Pancreas (tissue), 10 donors: ENCODE measurements at regions not wholly inside any gene's neighbourhood (a gene's known extent, or its start where the extent isn't known, plus 50 kb on each side); places are given as distances from the start of the nearest gene placed in this dataset.

ENCODE experiments used
- ATAC-seq, 4 donors: fragments of 200-7000 bp; cut with Tn5 transposase; one replicate each; pipeline versions ENCODE4 v1.8.0 to v1.9.1; 2020; ENCODE audit warnings: mild to moderate bottlenecking in 4 of 4, moderate library complexity in 4 of 4
- DNase-seq, 6 donors: peaks; one replicate each; pipeline ENCODE4 v3.0.0-alpha.2; 2020
- FAIRE-seq: peaks from 2 replicates; lab custom pipeline; 2012; peaks lifted over from hg19 to GRCh38; lab: Jason Lieb, UNC
- H3K27ac ChIP-seq, 4 donors: fragments of 200-600 bp; sonication (generic); 1 replicate in 3 of 4; 2 replicates in 1 of 4; pipeline versions ENCODE4 v1.5.0 to v1.8.0; 2020
- H3K27me3 ChIP-seq, 4 donors: fragments of 200-600 bp; one replicate each; pipeline ENCODE4 v1.8.0; 2021
- H3K36me3 ChIP-seq, 3 donors: fragments of 200-600 bp; sonication (generic) in 1 of 3; one replicate each; pipeline versions ENCODE4 v1.5.0 to v1.8.0; 2020 to 2021
- H3K4me1 ChIP-seq, 3 donors: fragments of 200-600 bp; one replicate each; pipeline ENCODE4 v1.8.0; 2021
- H3K4me3 ChIP-seq, 4 donors: fragments of 200-600 bp; sonication (generic) in 2 of 4; one replicate each; pipeline versions ENCODE4 v1.5.0 to v1.8.0; 2020 to 2021
- H3K9me3 ChIP-seq, 4 donors: fragments of 200-600 bp; one replicate each; pipeline ENCODE4 v1.8.0; 2021
- WGBS, 2 donors: extraction: QIAGEN DNeasy Blood & Tissue Kit; methylation state at CpG; one replicate each; pipeline ENCODE4 v1.1.7; 2013; 5-methylcytosine and 5-hydroxymethylcytosine counted together
- intact Hi-C, 3 donors: fragments of 100-400 bp; cut with DNase I; formaldehyde crosslinking; loops; one replicate each; pipeline versions ENCODE4 v1.11.1 to v1.14.2; 2022
- TF ChIP-seq, protein P1 (sequence below), 4 donors: fragments of 200-600 bp; sonication (generic) in 3 of 4; IDR thresholded peaks; one replicate each; pipeline versions ENCODE4 v1.5.0 to v1.8.0; 2021; ENCODE audit warnings: antibody characterized with exemption in 4 of 4
- donor health status: healthy with polysubstance abuse.
- donor health status: DM: no; HTN: no; CAD: no; lungs with moderate emphysema.
- donor health status: DM: no; HTN: no; CAD: no.
- donor health status: control.
- donor health status: control.
- donor health status: Bipolar disorder and iron deficiency.
- donor health status: DM: yes; HTN: yes; CAD: no.
- donor health status: DM: no; HTN: no; CAD: no.
- donor health status: DM: no; HTN: no; CAD: no.
- donor health status: DM: yes; HTN: yes; CAD: no.

DNA sequence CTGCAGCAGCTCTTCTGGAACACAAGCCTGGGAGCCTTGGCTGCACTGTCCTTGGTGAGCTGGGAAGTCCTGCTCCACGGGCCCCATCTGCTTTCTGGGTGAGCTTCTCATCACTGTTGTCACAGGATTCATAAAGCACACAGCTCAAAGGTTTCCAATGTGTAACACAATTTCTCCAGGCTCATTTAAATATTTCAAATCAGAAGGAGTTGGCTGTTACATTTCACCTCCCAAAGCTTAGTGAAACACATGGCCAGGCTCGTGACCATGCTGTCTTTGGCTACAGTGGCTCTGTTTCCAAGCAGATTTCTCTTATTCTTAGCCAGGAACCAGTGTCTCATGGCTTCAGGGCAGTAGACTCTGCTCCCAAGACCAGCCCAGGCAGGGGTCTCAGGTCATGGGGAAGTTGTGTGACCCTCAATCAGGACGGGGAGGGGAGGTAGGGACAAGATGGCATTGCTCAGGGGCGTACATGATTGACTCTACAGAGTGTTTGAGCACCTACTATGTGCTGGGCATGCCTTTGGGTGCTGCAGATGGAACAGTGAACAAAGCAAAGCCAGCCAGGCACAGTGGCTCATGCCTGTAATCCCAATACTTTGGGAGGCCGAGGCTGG is 353.0 kb downstream of the NPHP4 start:
- Histone ChIP-seq H3K4me3 (no peak overlapping the region), H3K9me3 (no peaks in the 10 kb centered on the region), H3K27ac (no peak overlapping the region), H3K4me1 (no peaks in the 10 kb centered on the region), H3K36me3 (no peaks in the 10 kb centered on the region), H3K27me3 (peaks cover 0 to 4% (median 0%) of the 10 kb centered on the region in 4 donors)
- intact Hi-C loops, result no loop called here
- no peak for ATAC-seq
- no peak for FAIRE-seq
- WGBS, 2 donors, result 54 to 56% methylated on average over 5 of the region's 5 CpGs
- TF ChIP-seq, protein P1, sequence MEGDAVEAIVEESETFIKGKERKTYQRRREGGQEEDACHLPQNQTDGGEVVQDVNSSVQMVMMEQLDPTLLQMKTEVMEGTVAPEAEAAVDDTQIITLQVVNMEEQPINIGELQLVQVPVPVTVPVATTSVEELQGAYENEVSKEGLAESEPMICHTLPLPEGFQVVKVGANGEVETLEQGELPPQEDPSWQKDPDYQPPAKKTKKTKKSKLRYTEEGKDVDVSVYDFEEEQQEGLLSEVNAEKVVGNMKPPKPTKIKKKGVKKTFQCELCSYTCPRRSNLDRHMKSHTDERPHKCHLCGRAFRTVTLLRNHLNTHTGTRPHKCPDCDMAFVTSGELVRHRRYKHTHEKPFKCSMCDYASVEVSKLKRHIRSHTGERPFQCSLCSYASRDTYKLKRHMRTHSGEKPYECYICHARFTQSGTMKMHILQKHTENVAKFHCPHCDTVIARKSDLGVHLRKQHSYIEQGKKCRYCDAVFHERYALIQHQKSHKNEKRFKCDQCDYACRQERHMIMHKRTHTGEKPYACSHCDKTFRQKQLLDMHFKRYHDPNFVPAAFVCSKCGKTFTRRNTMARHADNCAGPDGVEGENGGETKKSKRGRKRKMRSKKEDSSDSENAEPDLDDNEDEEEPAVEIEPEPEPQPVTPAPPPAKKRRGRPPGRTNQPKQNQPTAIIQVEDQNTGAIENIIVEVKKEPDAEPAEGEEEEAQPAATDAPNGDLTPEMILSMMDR (IDR thresholded peaks at IDR 0.05), result no peak
- peak in 1 of 6 donors; percentile 14 for DNase-seq

DNA sequence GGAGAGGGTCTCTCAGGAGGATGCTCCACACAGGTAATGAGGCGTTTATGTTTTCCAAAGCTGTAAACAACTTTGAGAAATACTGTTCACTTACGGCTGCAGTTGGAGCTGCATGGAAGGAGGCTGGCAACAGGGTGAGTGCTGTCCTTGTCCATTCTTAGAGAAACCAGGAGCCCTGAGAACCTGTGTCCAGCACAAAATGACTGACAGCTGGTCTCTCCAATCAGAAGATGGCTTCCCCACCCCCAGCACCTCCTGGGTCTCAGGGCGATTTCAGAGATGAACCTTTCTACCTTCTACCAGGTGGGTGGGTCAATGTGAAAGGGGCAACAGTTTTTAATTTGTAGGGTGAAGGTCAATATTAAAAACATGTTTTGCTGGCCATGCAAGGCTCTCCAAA is 353.6 kb downstream of the NPHP4 start:
- FAIRE-seq (no peak), DNase-seq (no peak), ATAC-seq (no peak)
- WGBS, 2 donors, result 48 to 50% methylated on average over 3 of the region's 3 CpGs
- H3K27me3 ChIP-seq, result peaks cover 0 to 4% (median 0%) of the 10 kb centered on the region in 4 donors
- H3K36me3 ChIP-seq, result no peaks in the 10 kb centered on the region
- intact Hi-C loops, result no loop called here
- no peaks in the 10 kb centered on the region for H3K4me1 ChIP-seq
- no peak overlapping the region for H3K27ac ChIP-seq
- no peak overlapping the region for H3K4me3 ChIP-seq
- H3K9me3 ChIP-seq, result no peaks in the 10 kb centered on the region
- TF ChIP-seq, protein P1 (IDR thresholded peaks at IDR 0.05), result no peak

DNA sequence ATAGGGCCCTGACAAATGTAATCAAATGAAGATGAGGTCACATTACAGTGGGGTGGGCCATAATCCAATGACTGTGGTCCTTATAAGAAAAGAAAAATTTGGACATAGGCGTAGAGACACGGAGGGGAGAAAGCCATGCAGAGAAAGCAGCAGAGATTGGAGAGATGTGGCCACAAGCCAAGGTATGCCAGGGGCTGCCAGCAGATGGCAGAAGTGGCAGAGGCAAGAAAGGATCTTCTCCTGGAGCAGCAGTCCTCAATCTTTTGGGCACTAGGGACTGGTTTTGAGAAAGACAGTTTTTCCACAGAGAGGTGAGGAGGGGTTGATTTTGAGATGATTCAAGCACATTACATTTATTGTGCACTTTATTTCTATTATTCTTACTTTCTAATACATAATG is 355.1 kb downstream of the NPHP4 start:
- TF ChIP-seq, protein P1 (IDR thresholded peaks at IDR 0.05), result peak in 1 of 4 donors; percentile 25
- H3K4me1 ChIP-seq, result no peaks in the 10 kb centered on the region
- intact Hi-C loops, result no loop called here
- H3K27ac ChIP-seq, result no peak overlapping the region
- no peaks in the 10 kb centered on the region for H3K36me3 ChIP-seq
- no peak for ATAC-seq
- H3K27me3 ChIP-seq, result no peaks in the 10 kb centered on the region
- DNase-seq, result peak in 1 of 6 donors; percentile 30
- FAIRE-seq, result no peak
- no peaks in the 10 kb centered on the region for H3K9me3 ChIP-seq
- H3K4me3 ChIP-seq, result no peak overlapping the region
- WGBS, 2 donors, result 52 to 55% methylated on average over 2 of the region's 2 CpGs

DNA sequence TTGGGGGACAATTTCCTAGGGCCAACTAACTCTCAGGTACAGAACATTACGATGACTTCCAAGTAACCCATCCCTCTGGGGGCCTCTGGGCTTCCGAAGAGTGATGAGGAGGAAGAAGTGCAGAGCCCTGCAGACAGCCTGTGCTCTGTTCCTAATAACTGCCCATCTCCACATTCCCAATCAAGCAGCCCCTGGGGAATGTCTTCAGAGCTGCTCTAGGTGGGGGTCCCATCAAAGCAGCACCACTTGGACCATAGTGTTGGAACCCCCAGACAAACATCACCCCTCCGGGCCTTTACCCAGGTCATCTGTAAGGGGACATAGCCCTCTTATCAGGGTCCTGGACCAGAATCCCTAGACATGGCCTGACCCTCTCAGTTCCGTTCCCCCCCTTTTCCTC is 357.3 kb downstream of the NPHP4 start:
- Histone ChIP-seq H3K9me3 (no peaks in the 10 kb centered on the region), H3K36me3 (no peaks in the 10 kb centered on the region), H3K4me1 (no peaks in the 10 kb centered on the region), H3K27me3 (no peaks in the 10 kb centered on the region), H3K4me3 (no peak overlapping the region), H3K27ac (no peak overlapping the region)
- FAIRE-seq (no peak), DNase-seq (no peak), ATAC-seq (no peak)
- intact Hi-C loops, result no loop called here
- 62 to 83% methylated on average over 4 of the region's 4 CpGs for WGBS, 2 donors
- TF ChIP-seq, protein P1 (IDR thresholded peaks at IDR 0.05), result no peak

DNA sequence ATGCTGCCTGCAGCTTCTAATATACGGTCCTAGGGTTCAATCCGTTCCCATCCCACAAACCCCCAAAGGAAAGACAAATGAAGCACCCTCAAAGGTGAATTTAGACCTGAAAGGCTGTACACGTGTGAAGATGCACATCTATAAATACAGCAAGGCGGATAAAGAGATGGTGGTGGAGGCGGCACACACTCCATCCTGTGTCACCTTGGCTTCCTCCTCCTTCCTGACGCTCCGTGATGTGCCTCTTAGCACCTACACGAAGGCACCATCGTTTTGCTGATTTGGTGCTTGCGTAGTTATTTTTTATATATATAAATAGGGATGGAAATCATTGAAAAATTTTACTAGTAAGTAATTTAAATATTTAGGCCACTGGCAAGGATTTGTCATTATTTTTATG is 359.4 kb downstream of the NPHP4 start:
- TF ChIP-seq, protein P1 (IDR thresholded peaks at IDR 0.05), result no peak
- no peak for DNase-seq
- ATAC-seq, result no peak
- H3K4me3 ChIP-seq, result no peak overlapping the region
- H3K36me3 ChIP-seq, result no peaks in the 10 kb centered on the region
- intact Hi-C loops, result no loop called here
- no peaks in the 10 kb centered on the region for H3K27me3 ChIP-seq
- WGBS, 2 donors, result 73 to 74% methylated on average over 10 of the region's 10 CpGs
- H3K27ac ChIP-seq, result no peak overlapping the region
- H3K4me1 ChIP-seq, result no peaks in the 10 kb centered on the region
- no peaks in the 10 kb centered on the region for H3K9me3 ChIP-seq
- FAIRE-seq, result no peak
